K562 (cell line): ENCODE measurements at regions not wholly inside any gene's neighbourhood (a gene's known extent, or its start where the extent isn't known, plus 50 kb on each side); places are given as distances from the start of the nearest gene placed in this dataset.

Experiments
- ATAC-seq: fragments of 200-7000 bp; cut with Tn5 transposase; 3 replicates; pipeline ENCODE4 v1.9.1; 2020; ENCODE audit warnings: moderate library complexity
- BruUV-seq: library from RNA; stranded (reverse); fragments of 400-500 nt; replicated peaks from 2 replicates; lab custom pipeline; 2021; lab: Mats Ljungman, UMichigan
- CTCF ChIA-PET: fragments of 300-600 bp; formaldehyde crosslinking; extraction: SDS; loops from one replicate; lab custom pipeline; 2021; ENCODE audit warnings: low intra/inter-chr PET ratio; lab: Yijun Ruan, JAX
- POLR2A ChIA-PET: fragments of 300-600, 350-650 bp; sonication (Branson Sonifier 250); formaldehyde crosslinking; extraction: SDS; loops from one replicate; lab custom pipeline; 2021; ENCODE audit warnings: antibody characterized with exemption, inconsistent platforms; lab: Yijun Ruan, JAX
- DNase-seq, 4 experiments: peaks; one replicate each; pipeline versions ENCODE4 v3.0.0 to v3.0.0-alpha.2; 2011 to 2018; ENCODE audit warnings: low spot score in 3 of 4, mixed read lengths in 3 of 4; ENCODE audit errors: extremely low read depth in 1 of 4
- FAIRE-seq: peaks from 2 replicates; lab custom pipeline; 2011; peaks lifted over from hg19 to GRCh38; lab: Jason Lieb, UNC
- H2AFZ ChIP-seq: 2 replicates; pipeline ENCODE4 v1.6.0; 2011; ENCODE audit warnings: low read depth, low read length, control low read depth, inconsistent platforms
- H3K27ac ChIP-seq: fragments of 200-600 bp; 3 replicates; pipeline ENCODE4 v1.8.0; 2011; ENCODE audit warnings: low read depth, mild to moderate bottlenecking, control low read depth, inconsistent platforms, low read length, moderate library complexity, mixed read lengths; ENCODE audit errors: extremely low read depth
- H3K27me3 ChIP-seq, 2 experiments: fragments of 300-600 bp in 1 of 2; 2 replicates in 1 of 2; 3 replicates in 1 of 2; pipeline versions ENCODE4 v1.6.0 to v1.8.0; 2011; ENCODE audit warnings: inconsistent platforms in 2 of 2, low read length in 2 of 2, mild to moderate bottlenecking in 1 of 2, mixed read lengths in 1 of 2, moderate library complexity in 1 of 2; ENCODE audit not compliant: control insufficient read depth in 2 of 2, insufficient read depth in 2 of 2
- H3K36me3 ChIP-seq: fragments of 300-600 bp; 3 replicates; pipeline ENCODE4 v1.8.0; 2011; ENCODE audit warnings: mild to moderate bottlenecking, low read length, inconsistent platforms; ENCODE audit not compliant: control insufficient read depth, insufficient read depth
- H3K4me1 ChIP-seq, 2 experiments: fragments of 200-600 bp in 1 of 2; replicated peaks in 1 of 2; 2 replicates in 1 of 2; 3 replicates in 1 of 2; pipeline versions ENCODE4 v1.5.1 to v1.8.0; 2011; ENCODE audit warnings: inconsistent platforms in 2 of 2, low read length in 2 of 2, mild to moderate bottlenecking in 1 of 2, mixed read lengths in 1 of 2, moderate library complexity in 1 of 2; ENCODE audit not compliant: control insufficient read depth in 2 of 2, insufficient read depth in 2 of 2
- H3K4me2 ChIP-seq: 2 replicates; pipeline ENCODE4 v1.6.1; 2011; ENCODE audit warnings: low read length, control low read depth, inconsistent platforms, mixed read lengths; ENCODE audit not compliant: insufficient read depth
- H3K4me3 ChIP-seq: fragments of 200-600 bp; sonication (generic), shearing (Covaris generic); 2 replicates; pipeline ENCODE4 v1.5.1; 2016; ENCODE audit warnings: control low read depth, inconsistent platforms
- H3K79me2 ChIP-seq: fragments of 200-600 bp; 3 replicates; pipeline ENCODE4 v1.8.0; 2011; ENCODE audit warnings: low read length, inconsistent platforms; ENCODE audit not compliant: control insufficient read depth, insufficient read depth
- H3K9ac ChIP-seq, 2 experiments: 2 replicates each; pipeline versions ENCODE4 v1.6.0 to v1.6.1; 2011; ENCODE audit warnings: low read depth in 2 of 2, low read length in 2 of 2, control low read depth in 1 of 2, inconsistent platforms in 1 of 2, mild to moderate bottlenecking in 1 of 2, mixed read lengths in 1 of 2; ENCODE audit not compliant: insufficient read depth in 1 of 2
- H3K9me1 ChIP-seq: one replicate; pipeline ENCODE4 v1.6.0; 2011; ENCODE audit warnings: inconsistent platforms, mild to moderate bottlenecking, low read length, moderate library complexity; ENCODE audit not compliant: control insufficient read depth, insufficient read depth
- H3K9me3 ChIP-seq: replicated peaks from 2 replicates; pipeline ENCODE4 v1.5.1; 2011; ENCODE audit warnings: low read depth, low read length, inconsistent platforms; ENCODE audit not compliant: control insufficient read depth, insufficient read depth
- H4K20me1 ChIP-seq: replicated peaks from 2 replicates; pipeline ENCODE4 v1.6.1; 2011; ENCODE audit warnings: low read length, inconsistent platforms, mixed read lengths; ENCODE audit not compliant: control insufficient read depth, insufficient read depth
- FOXK1 ChIP-seq: sonication (generic); formaldehyde crosslinking; IDR thresholded peaks from 2 replicates; pipeline ENCODE4 v1.8.0; 2022; ENCODE audit warnings: missing genetic modification reagents, mild to moderate bottlenecking, borderline replicate concordance
- ILF3 ChIP-seq: fragments of 450-650 bp; IDR thresholded peaks from 2 replicates; pipeline ENCODE4 v1.6.1; 2018; ENCODE audit warnings: antibody characterized with exemption, mild to moderate bottlenecking, moderate library complexity, borderline replicate concordance
- KLF6 ChIP-seq: fragments of 250-450 bp; sonication (Bioruptor Pico); IDR thresholded peaks from 2 replicates; pipeline ENCODE4 v1.4.0; 2020; ENCODE audit warnings: mild to moderate bottlenecking, moderate library complexity, borderline replicate concordance
- LARP7 ChIP-seq: fragments of 450-650 bp; IDR thresholded peaks from 2 replicates; pipeline ENCODE4 v1.6.1; 2016
- NFRKB ChIP-seq: fragments of 450-650 bp; IDR thresholded peaks from 2 replicates; pipeline ENCODE4 v1.6.1; 2016; ENCODE audit warnings: low read depth
- NONO ChIP-seq, 2 experiments: fragments of 200-400 bp in 1 of 2; fragments of 450-650 bp in 1 of 2; formaldehyde crosslinking in 1 of 2; IDR thresholded peaks; 2 replicates each; pipeline ENCODE4 v1.6.1; 2017; ENCODE audit warnings: low read depth in 2 of 2, mild to moderate bottlenecking in 2 of 2, moderate library complexity in 2 of 2, low read length in 1 of 2
- PCBP1 ChIP-seq: fragments of 200-400 bp; formaldehyde crosslinking; IDR thresholded peaks from 2 replicates; pipeline ENCODE4 v1.6.1; 2018; ENCODE audit warnings: mild to moderate bottlenecking, low read depth, low read length; ENCODE audit not compliant: poor library complexity, severe bottlenecking
- PTBP1 ChIP-seq: fragments of 200-400 bp; formaldehyde crosslinking; IDR thresholded peaks from 2 replicates; pipeline ENCODE4 v1.6.1; 2017; ENCODE audit warnings: low read depth, low read length
- RAD21 ChIP-seq, 2 experiments: fragments of 250-450 bp in 1 of 2; fragments of 450-650 bp in 1 of 2; sonication (Bioruptor Pico) in 1 of 2; formaldehyde crosslinking in 1 of 2; IDR thresholded peaks in 1 of 2; conservative IDR thresholded peaks in 1 of 2; 2 replicates each; pipeline versions ENCODE4 v1.4.0 to v1.8.0; 2020 to 2022; ENCODE audit warnings: mild to moderate bottlenecking in 2 of 2, moderate library complexity in 1 of 2
- RB1 ChIP-seq: fragments of 450-650 bp; IDR thresholded peaks from 2 replicates; pipeline ENCODE4 v1.6.1; 2017; ENCODE audit warnings: low read depth, mild to moderate bottlenecking
- ZBTB33 ChIP-seq: sonication (generic); formaldehyde crosslinking; IDR thresholded peaks from 2 replicates; pipeline ENCODE4 v1.8.1; 2023; ENCODE audit warnings: mild to moderate bottlenecking, missing genetic modification reagents
- ZNF165 ChIP-seq: fragments of 250-450 bp; sonication (Bioruptor Pico); IDR thresholded peaks from 2 replicates; pipeline ENCODE4 v1.4.0; 2020; ENCODE audit warnings: borderline replicate concordance
- ZNF644 ChIP-seq: fragments of 200-800 bp; sonication (Bioruptor generic); IDR thresholded peaks from 2 replicates; pipeline ENCODE4 v1.6.1; 2016; ENCODE audit warnings: low read depth, missing genetic modification characterization, missing compliant biosample characterization
- ZNF699 ChIP-seq: fragments of 250-450 bp; sonication (Bioruptor Pico); IDR thresholded peaks from 2 replicates; pipeline ENCODE4 v1.8.0; 2021; ENCODE audit warnings: mild to moderate bottlenecking, moderate library complexity; ENCODE audit not compliant: insufficient replicate concordance
- WGBS: fragments of 100-300 bp; shearing (Covaris generic); methylation state at CpG from one replicate; pipeline ENCODE4 v1.1.6; 2016; ENCODE audit warnings: low coverage, mixed read lengths; ENCODE audit not compliant: insufficient coverage; ENCODE audit errors: missing lambda C conversion rate; 5-methylcytosine and 5-hydroxymethylcytosine counted together
- in situ Hi-C: fragments of 300-500 bp; cut with MboI; formaldehyde crosslinking; loops from 4 replicates; pipeline ENCODE4 v1.15.0; 2018; ENCODE audit warnings: inconsistent platforms, mixed read lengths
- intact Hi-C: fragments of 100-400 bp; cut with micrococcal nuclease; formaldehyde crosslinking; loops from 2 replicates; pipeline ENCODE4 v1.14.2; 2022

- no peak for TF ChIP-seq FOXK1
- no peak for TF ChIP-seq PTBP1
- TF ChIP-seq LARP7: no peak
- TF ChIP-seq ZNF165 (CRISPR knock-in tag): no peak
- TF ChIP-seq ZBTB33 (CRISPR knock-in tag): no peak
- TF ChIP-seq PCBP1: no peak
- no peak for TF ChIP-seq ZNF644 (tag)
- TF ChIP-seq, all 486 proteins: peak for 0
Measured at GRCh38 chr5:54908774-54909525, 76.4 kb downstream of the ESM1 start (continued).

GRCh38 chr5:54905942-54906537 lies 79.4 kb downstream of the ESM1 start:
- H3K9ac ChIP-seq: no peak overlapping the region
- ChIA-PET POLR2A (no interaction called here), CTCF (interaction anchor here (1.9 to 2.1 kb wide), 2 partner anchors 240 to 254 kb away, joined by 13 to 17 read pairs; partner anchors contain the start of gene GPX8)
- in situ Hi-C loops (loop anchor here (10.0 kb wide), 1 partner anchor 249 kb away; no protein-coding TSS in a partner anchor), intact Hi-C loops (loop anchor here (2.0 kb wide), 1 partner anchor 241 kb away; no protein-coding TSS in a partner anchor)
- H3K27me3 ChIP-seq: peaks cover 0 to 7% of the 10 kb centered on the region in 2 experiments; a peak in 2 of 5 replicates
- H3K9me1 ChIP-seq: no peaks in the 10 kb centered on the region
- H3K9me3 ChIP-seq: no peaks in the 10 kb centered on the region; the same call in 1 of the 2 replicates
- DNase-seq (peak; percentile 37 to 61 (median 46)), FAIRE-seq (peak; percentile 92), ATAC-seq (peak; percentile 69)
- H3K27ac ChIP-seq: no peak overlapping the region
- 4% methylated on average over 3 of the region's 3 CpGs for WGBS
- H3K79me2 ChIP-seq: no peaks in the 10 kb centered on the region
- H3K4me2 ChIP-seq: no peak overlapping the region
- no peak overlapping the region for H2AFZ ChIP-seq
- BruUV-seq: no TSS peak
- no peaks in the 10 kb centered on the region for H3K36me3 ChIP-seq
- H3K4me3 ChIP-seq: no peak overlapping the region
- peaks cover 3% of the 10 kb centered on the region; the same call in 1 of the 2 replicates for H4K20me1 ChIP-seq
- H3K4me1 ChIP-seq: no peaks in the 10 kb centered on the region
- TF ChIP-seq NFRKB (no peak), RB1 (no peak), NONO (IDR thresholded peaks at IDR 0.05; ENCODE audit: low read depth in 2 of 2, low read length in 1 of 2) (no peak), RAD21 (CRISPR knock-in tag; conservative IDR thresholded peaks at IDR 0.05 in 1 of 2, IDR thresholded peaks at IDR 0.05 in 1 of 2) (peak; percentile 79 to 80), ZNF699 (CRISPR knock-in tag) (no peak), ILF3 (no peak), KLF6 (CRISPR knock-in tag) (no peak)
